H1 (cell line): ENCODE measurements at regions not wholly inside any gene's neighbourhood (a gene's known extent, or its start where the extent isn't known, plus 50 kb on each side); places are given as distances from the start of the nearest gene placed in this dataset.

Experiments used
- CTCF ChIA-PET: fragments of 300-600 bp; sonication (Branson Sonifier 250); formaldehyde crosslinking; loops from one replicate; lab custom pipeline; 2021; ENCODE audit not compliant: partially characterized antibody; lab: Charles Lee
- POLR2A ChIA-PET: fragments of 300-600 bp; sonication (Branson Sonifier 250); formaldehyde crosslinking; loops from one replicate; lab custom pipeline; 2021; ENCODE audit warnings: inconsistent platforms; ENCODE audit not compliant: partially characterized antibody; lab: Charles Lee
- DNase-seq, 2 experiments: peaks; one replicate each; pipeline versions ENCODE4 v3.0.0 to v3.0.0-alpha.2; 2010 to 2022; ENCODE audit warnings: low spot score in 2 of 2, low read depth in 1 of 2, mixed read lengths in 1 of 2
- FAIRE-seq: peaks from 2 replicates; lab custom pipeline; 2011; peaks lifted over from hg19 to GRCh38; lab: Jason Lieb, UNC
- H2AFZ ChIP-seq: 2 replicates; pipeline ENCODE4 v1.8.1; 2012; ENCODE audit warnings: low read length, inconsistent platforms
- H2AK5ac ChIP-seq: 2 replicates; pipeline ENCODE4 v1.6.1; 2013; ENCODE audit warnings: low read depth, low read length
- H2BK120ac ChIP-seq: replicated peaks from 2 replicates; pipeline ENCODE3; 2013; ENCODE audit warnings: low read depth, low read length, inconsistent platforms
- H2BK12ac ChIP-seq: 2 replicates; pipeline ENCODE4 v1.6.1; 2013; ENCODE audit warnings: low read depth, low read length
- H2BK15ac ChIP-seq: 2 replicates; pipeline ENCODE4 v1.6.1; 2013; ENCODE audit warnings: low read length
- H2BK20ac ChIP-seq: 2 replicates; pipeline ENCODE4 v1.6.1; 2013; ENCODE audit warnings: low read length
- H2BK5ac ChIP-seq: 2 replicates; pipeline ENCODE4 v1.6.1; 2013; ENCODE audit warnings: low read depth, low read length
- H3K14ac ChIP-seq: 2 replicates; pipeline ENCODE4 v1.6.1; 2013; ENCODE audit warnings: inconsistent platforms; ENCODE audit not compliant: insufficient read length
- H3K18ac ChIP-seq: 2 replicates; pipeline ENCODE4 v1.6.1; 2013; ENCODE audit warnings: low read length; ENCODE audit errors: extremely low read depth
- H3K23ac ChIP-seq: 2 replicates; pipeline ENCODE4 v1.6.1; 2013; ENCODE audit warnings: inconsistent platforms; ENCODE audit not compliant: insufficient read length
- H3K23me2 ChIP-seq: 2 replicates; pipeline ENCODE4 v1.6.1; 2013; ENCODE audit warnings: low read depth, low read length
- H3K27ac ChIP-seq: 2 replicates; pipeline ENCODE4 v1.6.1; 2011; ENCODE audit warnings: low read depth, low read length, inconsistent platforms
- H3K27me3 ChIP-seq, 4 experiments: replicated peaks in 1 of 4; 1 replicate in 1 of 4; 2 replicates in 3 of 4; pipeline versions ENCODE4 v1.6.1 to v1.8.1; 2011 to 2013; ENCODE audit warnings: low read length in 3 of 4, mild to moderate bottlenecking in 3 of 4, inconsistent platforms in 2 of 4, mixed read lengths in 2 of 4, moderate library complexity in 1 of 4; ENCODE audit not compliant: control insufficient read depth in 3 of 4, insufficient read depth in 3 of 4; ENCODE audit errors: extremely low read depth in 1 of 4
- H3K36me3 ChIP-seq, 4 experiments: 2 replicates each; pipeline versions ENCODE4 v1.6.1 to v1.8.1; 2011 to 2013; ENCODE audit warnings: mild to moderate bottlenecking in 4 of 4, low read length in 3 of 4, moderate library complexity in 2 of 4, control low read depth in 1 of 4, inconsistent platforms in 1 of 4; ENCODE audit not compliant: insufficient read depth in 4 of 4, control insufficient read depth in 2 of 4
- H3K4ac ChIP-seq: replicated peaks from 2 replicates; pipeline ENCODE3; 2013; ENCODE audit warnings: low read length, low read depth, mixed read lengths, inconsistent platforms; ENCODE audit not compliant: insufficient read length
- H3K4me1 ChIP-seq, 4 experiments: replicated peaks in 1 of 4; 1 replicate in 1 of 4; 2 replicates in 3 of 4; pipeline versions ENCODE4 v1.6.1 to v1.8.1; 2011 to 2013; ENCODE audit warnings: low read length in 3 of 4, inconsistent platforms in 2 of 4, mixed read lengths in 1 of 4; ENCODE audit not compliant: insufficient read depth in 4 of 4, control insufficient read depth in 3 of 4
- H3K4me2 ChIP-seq, 2 experiments: 2 replicates each; pipeline versions ENCODE4 v1.6.1 to v1.8.1; 2011 to 2013; ENCODE audit warnings: low read depth in 2 of 2, low read length in 2 of 2, control low read depth in 1 of 2, inconsistent platforms in 1 of 2, mild to moderate bottlenecking in 1 of 2; ENCODE audit not compliant: insufficient read depth in 1 of 2
- H3K4me3 ChIP-seq, 4 experiments: fragments of 200-600, 300-600 bp in 1 of 4; sonication (generic), shearing (Covaris generic), sonication (Bioruptor Twin) in 1 of 4; 2 replicates each; pipeline versions ENCODE4 v1.5.1 to v1.8.1; 2011 to 2016; ENCODE audit warnings: low read length in 4 of 4, low read depth in 3 of 4, control low read depth in 2 of 4, inconsistent platforms in 2 of 4, mild to moderate bottlenecking in 2 of 4, mixed read lengths in 1 of 4, moderate library complexity in 1 of 4; ENCODE audit not compliant: insufficient read depth in 2 of 4; ENCODE audit errors: extremely low read depth in 1 of 4
- H3K56ac ChIP-seq: replicated peaks from 2 replicates; pipeline ENCODE3; 2013; ENCODE audit warnings: low read depth, mild to moderate bottlenecking, mixed read lengths, low read length, inconsistent platforms; ENCODE audit not compliant: insufficient read length
- H3K79me1 ChIP-seq: 2 replicates; pipeline ENCODE4 v1.6.1; 2013; ENCODE audit warnings: low read depth, low read length, control low read depth
- H3K79me2 ChIP-seq, 2 experiments: 2 replicates each; pipeline versions ENCODE4 v1.6.1 to v1.8.1; 2012 to 2013; ENCODE audit warnings: low read length in 2 of 2, mild to moderate bottlenecking in 2 of 2, inconsistent platforms in 1 of 2; ENCODE audit not compliant: insufficient read depth in 2 of 2, control insufficient read depth in 1 of 2
- H3K9ac ChIP-seq, 4 experiments: replicated peaks in 1 of 4; 1 replicate in 1 of 4; 2 replicates in 3 of 4; pipeline versions ENCODE4 v1.6.1 to v1.8.1; 2011 to 2013; ENCODE audit warnings: low read depth in 3 of 4, low read length in 3 of 4, control low read depth in 2 of 4, mild to moderate bottlenecking in 2 of 4, moderate library complexity in 2 of 4, inconsistent platforms in 1 of 4; ENCODE audit errors: extremely low read depth in 1 of 4
- H3K9me3 ChIP-seq, 2 experiments: 2 replicates each; pipeline versions ENCODE4 v1.6.1 to v1.8.1; 2012 to 2013; ENCODE audit warnings: mild to moderate bottlenecking in 2 of 2, moderate library complexity in 2 of 2, control low read depth in 1 of 2, inconsistent platforms in 1 of 2, low read depth in 1 of 2, low read length in 1 of 2, mixed read lengths in 1 of 2; ENCODE audit not compliant: insufficient read depth in 2 of 2
- H4K20me1 ChIP-seq, 2 experiments: replicated peaks in 1 of 2; 2 replicates each; pipeline versions ENCODE3 to v1.8.1; 2011 to 2013; ENCODE audit warnings: inconsistent platforms in 2 of 2, low read length in 2 of 2, mild to moderate bottlenecking in 1 of 2; ENCODE audit not compliant: insufficient read depth in 2 of 2, control insufficient read depth in 1 of 2
- H4K5ac ChIP-seq: 2 replicates; pipeline ENCODE4 v1.6.1; 2013; ENCODE audit warnings: low read length, low read depth, mixed read lengths, inconsistent platforms; ENCODE audit not compliant: insufficient read length
- H4K8ac ChIP-seq: 2 replicates; pipeline ENCODE4 v1.8.0; 2013; ENCODE audit warnings: mild to moderate bottlenecking, moderate library complexity, low read length, inconsistent platforms; ENCODE audit not compliant: insufficient read depth; ENCODE audit errors: extremely low read depth
- H4K91ac ChIP-seq: replicated peaks from 2 replicates; pipeline ENCODE3; 2013; ENCODE audit warnings: low read length, mixed read lengths, inconsistent platforms; ENCODE audit not compliant: insufficient read length
- ATF3 ChIP-seq: IDR thresholded peaks from 2 replicates; pipeline ENCODE4 v1.6.1; 2011; ENCODE audit warnings: low read depth, mild to moderate bottlenecking, low read length; ENCODE audit not compliant: insufficient read depth
- EGR1 ChIP-seq: IDR thresholded peaks from 2 replicates; pipeline ENCODE4 v1.6.1; 2011; ENCODE audit warnings: low read depth, low read length, borderline replicate concordance
- JUN ChIP-seq: IDR thresholded peaks from 2 replicates; pipeline ENCODE4 v1.6.1; 2011; ENCODE audit warnings: low read depth, mild to moderate bottlenecking, improper control_type of control experiment, low read length
- PHF8 ChIP-seq: fragments of 200-600 bp; sonication (generic); conservative IDR thresholded peaks from 2 replicates; pipeline ENCODE4 v1.7.1; 2012; ENCODE audit warnings: low read depth, mild to moderate bottlenecking, inconsistent platforms, low read length, moderate library complexity
- POLR2AphosphoS5 ChIP-seq: IDR thresholded peaks from 2 replicates; pipeline ENCODE4 v1.6.1; 2011; ENCODE audit warnings: low read depth, low read length
- SIRT6 ChIP-seq: IDR thresholded peaks from one replicate; pipeline ENCODE4 v1.7.1; 2012; ENCODE audit warnings: low read length, inconsistent platforms
- SIX5 ChIP-seq: IDR thresholded peaks from 2 replicates; pipeline ENCODE4 v1.6.1; 2011; ENCODE audit warnings: mild to moderate bottlenecking, low read depth, low read length
- SP1 ChIP-seq: IDR thresholded peaks from 2 replicates; pipeline ENCODE4 v1.6.1; 2011; ENCODE audit warnings: low read depth, low read length
- SP2 ChIP-seq: IDR thresholded peaks from 2 replicates; pipeline ENCODE4 v1.6.1; 2012; ENCODE audit warnings: mild to moderate bottlenecking, low read length, inconsistent platforms
- SUZ12 ChIP-seq: fragments of 200-600 bp; sonication (generic); IDR thresholded peaks from 2 replicates; pipeline ENCODE4 v1.6.1; 2012; ENCODE audit warnings: mild to moderate bottlenecking, inconsistent platforms, low read length, moderate library complexity, mixed read lengths
- WGBS, 2 experiments: shearing (Covaris generic) in 1 of 2; methylation state at CpG; one replicate each; pipeline versions ENCODE4 v1.1.6 to v1.1.7; 2013 to 2015; ENCODE audit warnings: low lambda C conversion rate in 2 of 2, mixed read lengths in 2 of 2, inconsistent platforms in 1 of 2, low coverage in 1 of 2, missing lambda C conversion rate in 1 of 2; ENCODE audit not compliant: insufficient replicate concordance in 2 of 2, insufficient coverage in 1 of 2, insufficient read length in 1 of 2; ENCODE audit errors: extremely low coverage in 1 of 2, missing lambda C conversion rate in 1 of 2; 5-methylcytosine and 5-hydroxymethylcytosine counted together

GRCh38 chr7:80334196-80334595 is 177.7 kb downstream of the GNAT3 start:
- Histone ChIP-seq H3K4me2 (no peak overlapping the region), H2BK12ac (no peak overlapping the region), H3K18ac (no peak overlapping the region), H4K20me1 (no peaks in the 10 kb centered on the region), H3K9me3 (no peaks in the 10 kb centered on the region), H3K27ac (no peak overlapping the region), H3K4ac (no peak overlapping the region), H3K4me1 (no peaks in the 10 kb centered on the region), H2AFZ (no peak overlapping the region), H3K23ac (no peak overlapping the region), H3K14ac (no peak overlapping the region), H3K9ac (no peak overlapping the region), H2BK20ac (no peak overlapping the region), H2BK5ac (no peak overlapping the region), H3K27me3 (no peaks in the 10 kb centered on the region), H3K56ac (no peak overlapping the region), H2BK120ac (no peak overlapping the region), H3K36me3 (no peaks in the 10 kb centered on the region), H3K79me2 (no peaks in the 10 kb centered on the region), H4K5ac (no peak overlapping the region), H2AK5ac (no peak overlapping the region), H2BK15ac (no peak overlapping the region), H3K4me3 (no peak overlapping the region), H4K91ac (no peak overlapping the region), H4K8ac (no peak overlapping the region), H3K23me2 (no peaks in the 10 kb centered on the region), H3K79me1 (no peaks in the 10 kb centered on the region)
- ChIA-PET CTCF (no interaction called here), POLR2A (no interaction called here)
- TF ChIP-seq POLR2AphosphoS5: no peak
- TF ChIP-seq EGR1: no peak
- no peak for TF ChIP-seq SIRT6
- TF ChIP-seq PHF8: no peak
- no peak for TF ChIP-seq ATF3
- no peak for TF ChIP-seq JUN
- no peak for TF ChIP-seq SUZ12
- no peak for TF ChIP-seq SIX5
- TF ChIP-seq SP2: no peak
- TF ChIP-seq SP1: no peak
- FAIRE-seq (no peak), DNase-seq (no peak)
- 88% methylated on average over 1 of the region's 1 CpG; no CpG with 5 or more reads in 1 of the 2 experiments for WGBS, 2 experiments
